Amniotic epithelial cell (primary cell): ENCODE measurements at regions not wholly inside any gene's neighbourhood (a gene's known extent, or its start where the extent isn't known, plus 50 kb on each side); places are given as distances from the start of the nearest gene placed in this dataset.
"Not testable (repeated sequence)": the region's sequence is repeated elsewhere in the genome, so short reads cannot be mapped to it uniquely, and the experiment has no call there.

ENCODE experiments used
- DNase-seq: peaks from one replicate; pipeline ENCODE4 v3.0.0-alpha.2; 2010; ENCODE audit warnings: low read depth

DNA sequence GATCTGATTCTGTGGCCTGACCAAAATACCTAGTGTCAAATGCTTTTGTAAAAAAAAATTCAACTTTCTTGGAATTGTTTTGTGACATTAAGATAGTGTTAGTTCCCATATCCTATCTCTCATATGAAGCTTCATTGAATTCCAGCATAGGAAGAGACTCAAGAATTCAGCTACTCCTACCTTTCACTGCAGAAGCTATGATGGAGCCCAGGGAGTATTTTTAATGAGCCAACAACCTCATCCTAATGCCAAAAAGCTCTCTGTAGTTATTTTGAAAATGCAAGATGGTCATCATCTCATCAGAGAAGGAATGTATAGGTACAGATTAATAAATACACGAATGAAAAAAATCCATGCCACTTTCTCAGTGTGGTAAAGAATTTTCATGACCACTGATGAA lies 431.2 kb upstream of the SGCG start:
- DNase-seq, result no peak

DNA sequence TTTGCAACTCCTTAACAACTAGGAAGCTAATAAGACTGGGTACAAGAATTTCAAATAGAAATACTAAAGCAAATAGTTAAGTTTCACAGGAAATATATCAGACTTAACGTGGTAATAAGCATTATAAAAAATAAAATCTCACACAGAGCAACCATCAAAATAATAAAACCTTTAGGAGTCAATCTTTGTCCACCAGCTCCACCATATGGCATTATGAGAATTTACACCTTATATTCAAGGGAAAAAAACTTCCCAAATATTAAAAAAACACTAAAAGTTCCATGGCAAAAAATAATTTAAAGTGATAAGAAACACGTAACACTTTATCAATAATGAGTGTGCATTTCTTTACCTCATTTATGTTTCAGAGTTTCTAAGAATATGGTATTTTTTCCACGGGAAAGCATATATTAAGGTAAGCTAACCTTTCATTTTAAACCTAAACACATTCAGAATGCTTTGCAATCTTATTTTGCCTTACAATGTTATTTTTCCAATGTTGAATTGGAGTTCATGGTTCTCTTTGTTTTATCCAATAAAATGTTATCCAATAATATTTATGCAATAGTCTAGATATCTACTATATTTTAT lies 423.2 kb upstream of the SGCG start:
- peak; percentile 22 for DNase-seq

DNA sequence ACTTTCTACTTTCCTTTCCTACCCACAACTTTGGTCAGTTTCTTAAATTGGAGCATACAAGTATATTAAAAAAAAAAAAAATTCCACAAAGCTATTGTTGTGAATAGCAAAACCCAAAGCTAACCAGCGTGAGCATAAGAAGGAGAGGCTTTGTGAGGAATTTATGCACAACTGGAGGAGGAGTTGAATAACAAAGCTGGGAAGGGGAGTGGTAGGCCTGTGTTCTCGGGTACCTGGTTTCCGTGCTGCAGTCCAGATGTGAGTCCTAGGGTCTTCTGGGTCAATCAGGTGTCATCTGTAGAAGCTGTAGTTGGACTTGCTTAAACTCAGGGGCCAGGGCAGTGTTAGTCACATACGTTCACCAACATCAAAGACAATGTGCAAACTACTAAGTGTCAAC lies 422.5 kb upstream of the SGCG start:
- no peak for DNase-seq

DNA sequence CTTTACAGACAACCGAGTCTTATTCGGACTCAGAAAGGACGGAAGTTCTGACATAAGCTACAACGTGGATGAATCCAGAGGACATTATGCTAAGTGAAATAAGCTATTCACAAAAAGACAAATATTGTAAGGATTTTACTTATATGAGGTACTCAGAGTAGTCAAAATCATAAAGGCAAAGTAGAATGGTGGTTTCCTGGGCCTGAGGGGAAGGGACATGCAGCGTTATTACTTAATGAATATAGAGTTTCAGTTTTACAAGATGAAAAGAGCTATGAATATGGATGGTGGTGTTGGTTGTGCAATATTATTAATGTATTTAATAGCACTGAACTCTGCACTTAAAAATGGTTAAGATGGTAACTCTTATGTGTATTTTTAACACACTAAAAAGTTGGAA lies 419.1 kb upstream of the SGCG start:
- no peak for DNase-seq

DNA sequence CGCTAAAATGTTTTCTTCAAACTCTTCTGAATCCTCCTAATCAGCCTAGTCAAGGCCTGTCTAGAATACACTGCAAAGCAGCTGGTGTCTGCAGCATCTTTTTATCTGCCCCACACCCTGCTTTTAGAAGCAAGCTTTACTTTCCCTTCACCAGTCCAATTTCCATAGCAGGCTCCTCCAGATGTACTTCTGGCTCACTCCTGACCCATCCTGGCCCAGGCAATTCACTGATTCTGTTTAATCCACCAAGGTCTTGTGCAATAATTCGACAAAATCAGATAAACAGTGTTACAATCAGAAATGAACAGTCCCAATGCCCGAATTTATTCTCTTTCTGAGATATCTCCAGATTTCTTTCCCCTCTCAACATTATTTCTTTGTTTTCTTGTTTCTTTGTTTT lies 415.2 kb upstream of the SGCG start:
- no peak for DNase-seq

DNA sequence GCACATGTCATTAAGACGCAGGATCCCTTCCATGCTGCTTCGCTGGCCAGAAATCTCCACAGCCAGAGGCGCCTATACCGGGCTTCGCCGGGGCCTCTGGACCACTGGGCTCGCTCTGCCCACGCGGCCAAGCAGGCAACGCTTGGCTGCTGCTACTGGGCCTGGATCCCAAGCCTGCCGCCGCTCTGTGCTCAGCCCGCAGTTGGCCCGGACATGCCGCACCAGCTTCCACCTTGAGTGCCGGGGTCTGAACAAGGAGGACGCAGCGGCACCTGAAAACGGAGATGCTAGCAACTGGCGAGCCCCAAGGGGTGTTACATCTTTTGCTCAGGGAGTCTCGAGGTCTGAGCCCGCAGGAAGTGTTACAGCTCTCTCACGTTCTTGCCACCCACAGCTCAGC lies 409.9 kb upstream of the SGCG start:
- no peak for DNase-seq

DNA sequence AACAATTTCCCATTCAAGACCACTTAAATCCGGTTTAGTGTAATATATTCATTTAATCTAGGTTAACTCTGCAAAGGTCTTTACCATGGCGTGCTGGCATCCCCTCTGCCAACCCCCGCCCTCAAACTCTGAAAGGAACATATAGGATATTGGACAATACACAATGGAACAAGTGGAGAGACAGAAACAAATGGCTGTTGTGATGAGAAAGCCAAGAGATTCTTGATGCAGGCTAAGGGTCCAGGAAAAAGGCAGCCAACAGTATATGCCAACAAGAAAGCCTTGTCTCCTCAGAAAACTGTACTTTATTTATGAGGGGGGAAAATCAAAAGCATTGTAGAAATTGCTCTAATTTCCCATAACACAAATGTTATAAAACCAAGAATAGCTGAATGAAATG lies 407.3 kb upstream of the SGCG start:
- no peak for DNase-seq

DNA sequence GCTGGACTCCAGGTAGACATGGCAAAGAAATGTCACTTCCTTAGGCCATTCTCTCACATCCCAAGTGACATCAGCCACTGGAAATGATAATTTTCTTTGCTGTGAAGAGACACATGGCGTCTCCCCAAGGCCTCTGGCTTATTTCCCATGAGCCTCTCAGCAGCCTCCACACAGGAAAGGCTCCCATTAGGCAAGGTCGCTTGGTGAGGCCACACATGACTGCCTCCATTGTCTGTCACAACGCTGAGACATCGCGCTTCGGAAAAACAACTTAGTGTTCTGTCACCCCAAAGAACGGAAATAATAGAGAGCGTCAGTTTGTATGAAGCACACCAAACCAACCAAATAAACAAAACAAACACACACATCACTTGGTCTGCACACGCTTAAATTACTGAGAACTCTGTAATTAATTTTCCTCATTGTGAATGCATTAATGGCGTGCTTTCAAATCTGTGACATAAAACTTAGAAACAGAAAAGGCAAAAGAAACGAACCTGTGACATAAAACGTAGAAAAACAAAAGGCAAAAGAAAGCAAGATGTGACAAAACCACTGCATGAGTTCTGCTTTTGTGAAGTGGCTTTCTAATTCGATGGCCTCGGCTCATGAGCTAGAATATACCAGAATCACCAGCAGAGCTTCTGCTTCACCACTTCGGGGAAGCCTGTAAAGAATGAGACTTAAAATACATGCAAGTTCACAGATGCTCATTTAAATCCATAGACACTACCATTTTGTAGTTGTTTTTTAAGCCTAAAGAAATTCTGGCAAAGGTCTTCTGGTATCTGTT lies 404.2 kb upstream of the SGCG start:
- DNase-seq, result no peak

DNA sequence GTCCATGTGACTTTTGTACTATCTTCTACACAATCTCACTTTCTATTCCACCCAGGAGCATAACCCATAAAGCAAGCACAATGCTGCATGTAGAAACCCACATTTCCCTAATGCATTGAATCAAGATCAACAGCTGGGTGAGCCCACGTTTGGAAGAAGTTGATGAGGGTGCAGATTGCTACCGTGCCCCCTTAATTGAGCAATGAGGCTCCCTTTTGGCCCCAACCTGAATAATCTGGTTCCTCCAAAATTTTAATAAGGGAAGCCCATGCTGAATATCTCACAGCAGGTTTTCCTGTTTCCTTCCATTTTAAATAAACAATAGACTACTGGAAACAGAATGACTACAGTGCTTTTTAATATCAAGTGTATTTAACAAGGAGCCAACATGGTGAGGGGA lies 403.6 kb upstream of the SGCG start:
- no peak for DNase-seq

DNA sequence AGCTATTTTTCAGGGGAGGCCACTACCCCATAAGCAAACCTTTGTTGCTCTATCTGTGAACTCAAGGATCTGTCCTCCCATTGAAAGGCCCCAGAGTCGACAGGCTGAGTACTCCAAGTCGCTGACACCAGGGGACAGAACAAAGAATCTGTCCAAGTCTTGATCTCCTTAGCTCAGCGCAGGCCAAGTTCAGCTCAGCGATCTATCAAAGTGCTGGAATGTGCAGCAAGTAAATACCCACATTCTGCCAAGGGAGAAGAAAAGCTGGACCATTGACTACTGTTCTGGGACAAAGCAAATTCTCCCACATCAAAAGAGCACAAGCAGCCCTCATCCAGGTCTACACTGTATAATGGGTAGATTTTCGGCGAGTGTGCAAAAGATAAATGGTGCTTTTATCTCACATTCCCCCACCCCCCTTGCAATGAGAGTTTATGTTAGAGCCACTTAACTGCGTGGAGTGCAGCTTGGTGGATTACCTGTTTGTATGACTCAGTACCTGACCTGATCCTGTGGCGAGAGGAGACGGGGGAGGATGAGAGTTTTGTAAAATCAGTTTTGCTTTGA lies 391.7 kb upstream of the SGCG start:
- no peak for DNase-seq

DNA sequence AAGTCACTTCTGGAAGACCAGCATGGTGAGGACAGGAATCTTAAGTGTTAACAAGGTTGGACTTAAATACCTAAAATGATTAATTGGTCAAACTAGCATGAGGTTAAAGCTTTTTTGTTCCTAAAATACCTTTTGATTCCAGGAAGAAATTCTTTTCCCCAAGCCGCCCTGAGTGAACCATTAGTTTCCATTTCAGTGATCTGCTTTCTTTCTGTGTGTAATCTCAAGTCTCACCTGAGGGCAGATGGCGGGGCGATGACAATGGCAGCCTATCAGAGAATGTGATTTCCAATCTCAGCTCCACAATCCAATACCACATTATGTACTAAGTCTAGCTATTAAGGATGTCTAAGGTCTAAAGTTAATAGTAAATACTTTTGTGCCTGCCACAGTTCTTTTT lies 390.9 kb upstream of the SGCG start:
- DNase-seq, result no peak

DNA sequence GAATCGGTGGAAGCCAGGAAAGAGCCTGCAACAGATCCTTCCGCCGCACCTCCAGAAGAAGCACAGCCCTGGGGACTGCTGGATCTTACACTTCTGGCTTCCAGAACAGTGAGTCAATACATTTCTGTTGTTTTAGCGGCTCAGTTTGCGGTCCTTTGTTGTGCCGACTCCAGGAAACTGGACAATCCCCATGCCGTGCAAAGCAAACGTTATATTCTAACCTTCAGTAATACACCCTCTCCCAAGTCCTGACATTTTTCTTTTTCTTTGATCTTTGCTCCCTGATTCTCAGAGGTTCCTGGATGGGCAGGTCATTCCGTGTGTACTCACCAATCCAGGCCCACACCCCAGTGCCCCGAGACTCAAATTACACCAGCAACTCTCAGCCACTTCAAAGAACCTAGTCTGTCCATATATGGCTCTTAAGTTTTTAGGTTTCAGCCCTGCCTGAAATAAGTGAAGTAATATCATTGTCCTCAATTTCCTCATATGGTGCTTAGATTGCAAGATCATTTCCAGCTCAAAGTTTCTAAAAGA lies 387.1 kb upstream of the SGCG start:
- DNase-seq, result peak; percentile 75

DNA sequence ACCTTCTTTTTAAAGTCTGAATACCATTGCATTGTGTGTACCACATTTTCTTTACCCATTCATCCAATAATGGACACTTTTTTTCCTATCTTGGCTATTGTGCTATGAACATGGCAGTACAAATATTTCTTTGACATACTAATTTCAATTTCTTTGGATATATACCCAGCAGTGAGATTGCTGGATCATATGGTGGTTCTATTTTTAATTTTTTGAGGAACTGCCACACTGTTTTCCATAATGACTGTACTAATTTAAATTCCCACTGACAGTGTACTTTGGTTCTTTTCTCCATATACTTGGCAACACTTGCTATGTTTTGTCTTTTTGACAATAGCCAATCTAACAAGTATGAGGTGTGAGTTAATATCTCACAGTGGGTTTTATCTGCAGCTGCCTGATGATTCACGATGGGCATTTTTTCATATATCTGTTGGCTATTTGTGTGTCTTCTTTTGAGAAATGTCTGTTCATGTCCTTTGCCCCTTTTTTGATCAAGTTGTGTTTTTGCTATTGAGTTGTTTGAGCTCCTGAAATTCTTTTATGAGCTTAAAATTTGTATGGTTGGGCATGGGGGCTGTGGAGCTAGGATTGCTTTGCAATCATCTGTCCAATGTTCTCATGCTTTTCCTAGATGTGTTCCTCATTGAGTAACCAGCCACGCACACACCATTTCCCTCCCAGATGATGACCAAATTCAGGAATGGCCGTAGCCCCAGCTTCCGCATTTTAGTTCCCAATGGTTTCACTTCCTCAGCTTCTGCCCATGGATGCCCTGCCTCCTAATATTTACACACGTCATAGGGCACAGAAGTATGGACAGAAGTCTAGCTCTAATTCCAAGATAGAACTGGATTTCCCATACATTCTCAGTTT lies 380.0 kb upstream of the SGCG start:
- peak; percentile 26 for DNase-seq

DNA sequence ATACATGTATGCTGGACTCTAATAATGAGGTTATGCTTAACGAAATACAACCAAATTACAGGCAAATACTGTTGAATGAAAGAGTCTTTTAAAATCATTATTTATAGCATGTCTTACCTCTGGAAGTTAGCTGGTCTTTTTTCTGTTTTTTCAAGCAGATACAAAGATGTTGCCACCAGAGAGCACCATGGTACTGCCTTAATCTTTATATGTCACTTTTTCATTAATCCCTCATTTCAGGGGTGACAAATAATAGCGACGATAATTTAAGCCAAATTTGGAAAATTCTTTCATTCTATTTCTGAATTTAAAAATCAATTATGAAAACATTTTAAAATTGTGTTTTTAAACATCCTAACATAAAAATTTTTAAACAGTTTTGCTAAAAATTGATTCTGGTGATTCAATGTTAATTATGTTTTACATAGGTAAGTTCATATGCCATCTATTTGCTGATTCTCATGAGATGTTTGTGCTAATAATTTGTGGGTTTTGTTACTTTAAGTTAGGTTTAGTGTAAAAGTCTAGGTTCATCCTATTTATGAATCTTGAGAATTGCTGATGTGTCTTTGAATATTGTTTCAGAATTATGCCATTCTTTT lies 379.3 kb upstream of the SGCG start:
- peak; percentile 37 for DNase-seq

DNA sequence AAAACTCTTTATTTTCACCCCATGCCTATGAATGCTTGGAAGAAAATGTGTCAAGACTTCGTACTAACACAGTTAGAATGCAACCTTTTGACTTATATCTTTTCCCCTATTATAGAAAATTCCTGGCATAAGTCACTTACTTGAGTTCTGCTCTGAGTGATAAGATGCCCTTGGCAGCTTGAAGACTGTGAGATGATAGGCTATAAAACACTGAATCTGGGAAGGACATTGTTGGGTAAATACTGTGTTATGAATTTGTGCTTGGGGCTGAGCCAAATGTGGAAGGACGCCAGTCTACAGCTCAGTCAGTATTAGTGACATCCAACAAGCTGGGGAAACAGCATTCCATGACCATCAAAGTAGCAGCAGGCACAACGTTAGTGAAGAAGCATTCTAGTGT lies 368.0 kb upstream of the SGCG start:
- peak; percentile 28 for DNase-seq

DNA sequence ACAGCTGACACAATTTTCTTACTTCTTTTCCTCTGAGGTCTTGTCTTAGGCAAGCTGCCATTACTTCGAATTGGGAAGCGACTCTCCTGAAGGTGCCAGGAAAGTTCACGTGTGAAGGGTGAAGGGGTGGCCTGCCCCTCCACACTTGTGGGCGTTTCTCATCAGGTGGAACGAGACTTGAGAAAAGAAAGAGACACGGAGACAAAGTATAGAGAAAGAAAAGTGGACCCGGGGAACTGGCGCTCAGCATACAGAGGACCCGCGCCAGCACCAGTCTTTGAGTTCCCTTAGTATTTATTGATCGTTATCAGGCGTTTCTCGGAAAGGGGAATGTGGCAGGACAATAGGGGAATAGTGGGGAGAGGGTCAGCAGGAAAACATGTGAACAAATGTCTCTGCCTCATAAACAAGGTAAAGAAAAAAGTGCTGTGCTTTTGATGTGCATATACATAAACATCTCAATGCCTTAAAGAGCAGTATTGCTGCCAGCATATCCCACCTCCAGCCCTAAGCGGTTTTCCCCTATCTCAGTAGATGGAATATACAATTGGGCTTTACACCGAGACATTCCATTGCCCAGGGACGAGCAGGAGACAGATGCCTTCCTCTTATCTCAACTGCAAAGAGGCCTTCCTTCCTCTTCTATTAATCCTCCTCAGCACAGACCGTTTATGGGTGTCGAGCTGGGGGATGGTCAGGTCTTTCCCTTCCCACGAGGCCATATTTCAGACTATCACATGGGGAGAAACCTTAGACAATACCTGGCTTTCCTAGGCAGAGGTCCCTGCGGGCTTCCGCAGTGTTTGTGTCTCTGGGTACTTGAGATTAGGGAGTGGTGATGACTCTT lies 367.0 kb upstream of the SGCG start:
- DNase-seq, result peak; percentile 23

DNA sequence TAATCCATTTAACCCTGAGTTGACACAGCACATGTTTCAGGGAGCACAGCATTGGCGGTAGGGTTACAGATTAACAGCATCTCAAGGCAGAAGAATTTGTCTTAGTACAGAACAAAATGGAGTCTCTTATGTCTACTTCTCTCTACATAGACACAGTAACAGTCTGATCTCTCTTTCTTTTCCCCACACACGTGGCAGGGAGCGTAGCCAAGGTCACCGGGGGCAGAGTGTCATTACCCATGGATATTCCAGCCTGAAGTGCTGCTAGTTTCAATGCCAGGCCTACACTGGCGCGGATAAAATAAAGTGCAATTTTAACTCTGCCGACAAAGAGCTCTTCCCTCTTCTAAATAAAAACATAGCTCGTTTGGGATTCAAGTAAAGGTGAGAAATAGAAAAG lies 366.3 kb upstream of the SGCG start:
- not testable (repeated sequence) for DNase-seq

DNA sequence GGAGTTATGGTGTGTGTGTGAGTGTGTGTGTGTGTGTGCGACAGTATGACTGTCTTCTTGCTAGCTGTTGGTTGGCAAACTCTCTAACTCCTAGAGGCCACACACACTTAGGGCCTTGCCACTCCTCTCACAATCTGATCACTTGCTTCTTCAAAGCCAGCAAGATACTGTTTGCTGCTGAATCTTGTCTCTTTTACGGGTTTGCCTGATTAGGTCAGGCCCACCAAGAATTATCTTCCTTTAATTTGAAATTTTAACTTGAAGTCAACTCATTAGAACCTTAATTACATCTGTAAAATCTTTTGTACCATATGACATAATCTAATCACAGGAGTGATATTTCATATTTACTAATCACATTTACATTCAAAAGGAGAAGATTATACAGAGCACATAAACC lies 359.2 kb upstream of the SGCG start:
- DNase-seq, result no peak

DNA sequence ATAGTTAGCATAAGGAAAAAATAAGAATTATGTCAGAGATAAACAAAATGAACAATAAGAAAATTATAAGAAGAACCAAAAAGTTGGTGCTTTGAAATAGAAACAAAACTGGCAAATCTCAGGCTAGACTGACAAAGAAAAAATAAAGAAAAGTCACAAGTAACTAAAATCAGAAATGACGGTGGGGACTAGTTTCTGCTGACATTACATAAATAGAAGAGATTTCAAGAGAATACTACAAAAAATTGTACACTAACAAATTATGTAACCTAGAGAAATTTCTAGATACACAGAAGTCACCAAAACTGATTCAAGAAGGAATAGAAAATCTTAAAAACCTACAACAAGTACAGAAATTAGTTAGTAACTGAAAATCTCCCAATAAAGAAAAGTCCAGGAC lies 355.6 kb upstream of the SGCG start:
- DNase-seq, result no peak

DNA sequence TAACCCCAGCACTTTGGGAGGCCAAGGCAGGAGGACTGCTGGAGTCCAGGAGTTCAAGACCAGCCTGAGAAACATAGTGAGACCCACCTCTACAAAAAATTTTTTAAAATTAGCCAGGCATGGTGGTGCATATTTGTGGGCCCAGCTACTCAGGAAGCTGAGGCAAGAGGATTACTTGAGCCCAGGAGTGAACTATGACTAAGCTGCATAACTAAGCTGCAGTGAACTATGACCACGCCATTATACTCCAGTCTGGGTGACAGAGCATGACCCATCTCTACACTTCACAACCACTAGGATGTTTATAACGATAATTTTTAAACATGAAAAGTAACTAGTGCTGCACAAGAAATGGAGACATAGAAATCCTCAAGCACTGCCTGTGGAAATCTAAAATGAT lies 352.7 kb upstream of the SGCG start:
- DNase-seq, result peak; percentile 76

DNA sequence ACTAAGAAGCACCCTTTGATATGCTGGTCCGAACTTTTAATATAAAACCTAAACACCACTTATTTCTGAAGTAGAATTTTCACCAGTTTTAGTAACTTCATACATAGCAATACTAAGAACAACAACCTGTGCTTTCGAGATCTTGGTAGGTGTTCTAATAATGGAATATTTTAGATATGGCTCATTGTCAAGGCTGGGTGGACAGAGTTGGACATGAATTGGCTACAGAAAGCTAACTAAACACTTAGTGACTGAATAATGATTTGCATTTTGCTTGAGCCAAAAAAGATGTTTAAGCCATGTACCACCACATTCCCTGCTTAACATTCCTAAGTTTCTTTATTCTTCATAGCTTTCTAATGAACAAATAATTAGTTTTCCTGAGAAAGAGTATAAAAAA lies 344.3 kb upstream of the SGCG start:
- DNase-seq, result no peak
